ENCODE measurements at regions not wholly inside any gene's neighbourhood (a gene's known extent, or its start where the extent isn't known, plus 50 kb on each side); places are given as distances from the start of the nearest gene placed in this dataset.

DNA sequence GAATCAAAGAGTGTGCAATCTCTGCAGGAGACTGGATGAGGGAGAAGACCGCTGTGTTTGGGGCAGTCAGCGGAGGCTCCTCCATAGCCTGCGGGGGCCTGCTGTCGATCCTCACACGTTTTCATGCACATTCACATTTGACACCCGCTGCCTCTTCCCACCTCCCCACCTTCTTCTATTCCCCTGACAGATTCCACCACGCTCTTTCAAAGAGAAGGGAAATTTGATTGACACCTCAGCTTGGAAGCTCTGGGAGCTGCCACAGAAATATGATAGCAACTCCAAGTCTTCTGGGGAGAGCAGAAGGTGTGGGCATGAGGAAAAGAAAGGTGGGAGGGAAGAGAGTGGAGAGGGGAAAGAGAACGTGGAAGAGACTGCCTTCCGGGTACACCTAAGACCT is 87.5 kb downstream of the BOD1L2 start:
- Mint-ChIP-seq H3K27ac (no peak overlapping the region), H3K4me1 (no peaks in the 10 kb centered on the region), H3K9me3 (ENCODE audit: insufficient read depth) (no peaks in the 10 kb centered on the region), H3K4me3 (no peak overlapping the region), H3K27me3 (peaks cover 16% of the 10 kb centered on the region)
- Histone ChIP-seq H3K9ac (ENCODE audit: low read length) (no peak overlapping the region), H4K20me1 (ENCODE audit: control insufficient read depth, insufficient read depth, low read length, poor library complexity, severe bottlenecking) (no peaks in the 10 kb centered on the region), H3K4me2 (replicated peaks; ENCODE audit: low read depth, low read length, poor library complexity, severe bottlenecking) (no peak overlapping the region), H3K4me1 (ENCODE audit: control insufficient read depth in 2 of 2, insufficient read depth in 2 of 2, low read length in 2 of 2) (no peaks in the 10 kb centered on the region), H3K36me3 (replicated peaks in 1 of 2; ENCODE audit: control extremely low read depth in 1 of 2, control insufficient read depth in 1 of 2, extremely low read depth in 1 of 2, insufficient read depth in 2 of 2, low read length in 1 of 2) (no peaks in the 10 kb centered on the region), H3K27me3 (replicated peaks in 1 of 4; ENCODE audit: control extremely low read depth in 1 of 4, control insufficient read depth in 3 of 4, insufficient read depth in 4 of 4, low read length in 3 of 4) (peaks cover 0 to 3% (median 0%) of the 10 kb centered on the region in 4 experiments), H2AFZ (ENCODE audit: insufficient read depth, low read depth, low read length, poor library complexity, severe bottlenecking) (no peak overlapping the region), H3K4me3 (ENCODE audit: control extremely low read depth in 1 of 5, extremely low read depth in 1 of 5, insufficient read depth in 1 of 5, low read depth in 2 of 5, low read length in 4 of 5) (no peak overlapping the region), H3K9me3 (ENCODE audit: control extremely low read depth in 1 of 3, control insufficient read depth in 2 of 3, insufficient read depth in 1 of 3, low read length in 2 of 3) (no peaks in the 10 kb centered on the region), H3K27ac (ENCODE audit: low read length in 2 of 2) (no peak overlapping the region), H3K79me2 (ENCODE audit: control insufficient read depth, insufficient read depth, low read length) (no peaks in the 10 kb centered on the region)
- DNase-seq (no peak), ATAC-seq (ENCODE audit: low read depth) (no peak)
- ChIA-PET CTCF (no interaction called here), POLR2A (no interaction called here)
- TF ChIP-seq EZH2 (IDR thresholded peaks at IDR 0.05; ENCODE audit: borderline replicate concordance, insufficient read depth, low read depth, low read length, poor library complexity, severe bottlenecking) = no peak
- TF ChIP-seq, protein P1, sequence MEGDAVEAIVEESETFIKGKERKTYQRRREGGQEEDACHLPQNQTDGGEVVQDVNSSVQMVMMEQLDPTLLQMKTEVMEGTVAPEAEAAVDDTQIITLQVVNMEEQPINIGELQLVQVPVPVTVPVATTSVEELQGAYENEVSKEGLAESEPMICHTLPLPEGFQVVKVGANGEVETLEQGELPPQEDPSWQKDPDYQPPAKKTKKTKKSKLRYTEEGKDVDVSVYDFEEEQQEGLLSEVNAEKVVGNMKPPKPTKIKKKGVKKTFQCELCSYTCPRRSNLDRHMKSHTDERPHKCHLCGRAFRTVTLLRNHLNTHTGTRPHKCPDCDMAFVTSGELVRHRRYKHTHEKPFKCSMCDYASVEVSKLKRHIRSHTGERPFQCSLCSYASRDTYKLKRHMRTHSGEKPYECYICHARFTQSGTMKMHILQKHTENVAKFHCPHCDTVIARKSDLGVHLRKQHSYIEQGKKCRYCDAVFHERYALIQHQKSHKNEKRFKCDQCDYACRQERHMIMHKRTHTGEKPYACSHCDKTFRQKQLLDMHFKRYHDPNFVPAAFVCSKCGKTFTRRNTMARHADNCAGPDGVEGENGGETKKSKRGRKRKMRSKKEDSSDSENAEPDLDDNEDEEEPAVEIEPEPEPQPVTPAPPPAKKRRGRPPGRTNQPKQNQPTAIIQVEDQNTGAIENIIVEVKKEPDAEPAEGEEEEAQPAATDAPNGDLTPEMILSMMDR (IDR thresholded peaks at IDR 0.05) = no peak
- WGBS (ENCODE audit: insufficient coverage) = 83% methylated on average over 7 of the region's 9 CpGs
- intact Hi-C loops (cut with micrococcal nuclease) = no loop called here

DNA sequence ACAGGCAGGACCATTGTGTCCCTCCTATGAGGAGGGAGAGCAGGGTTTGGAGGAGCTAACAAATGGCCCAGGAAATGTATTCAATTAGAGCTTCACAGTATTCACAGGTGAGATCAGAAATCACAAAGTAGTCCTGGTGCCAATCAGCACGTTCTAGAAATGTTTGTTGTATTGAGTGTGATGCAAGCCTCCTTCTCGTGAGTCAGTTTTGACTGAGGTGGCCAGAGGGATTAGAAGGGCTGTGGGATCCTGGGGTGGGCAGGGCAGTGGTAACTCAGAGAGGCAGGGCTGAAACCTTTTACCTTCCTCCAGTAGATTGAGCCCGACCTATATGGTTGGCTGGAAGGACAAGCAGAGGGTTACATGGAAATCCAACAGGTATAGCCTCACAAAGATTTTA is 95.0 kb downstream of the BOD1L2 start:
- no peak overlapping the region for H3K4me2 ChIP-seq (replicated peaks; ENCODE audit: low read depth, low read length, poor library complexity, severe bottlenecking)
- DNase-seq (no peak), ATAC-seq (ENCODE audit: low read depth) (no peak)
- ChIA-PET CTCF (no interaction called here), POLR2A (no interaction called here)
- no peak overlapping the region for H3K9ac ChIP-seq (ENCODE audit: low read length)
- TF ChIP-seq, protein P1 (IDR thresholded peaks at IDR 0.05) = no peak
- no peak for TF ChIP-seq EZH2 (IDR thresholded peaks at IDR 0.05; ENCODE audit: borderline replicate concordance, insufficient read depth, low read depth, low read length, poor library complexity, severe bottlenecking)
- H4K20me1 ChIP-seq (ENCODE audit: control insufficient read depth, insufficient read depth, low read length, poor library complexity, severe bottlenecking) = no peaks in the 10 kb centered on the region
- Mint-ChIP-seq H3K27ac (no peak overlapping the region), H3K4me3 (no peak overlapping the region), H3K27me3 (peaks cover under 1% of the 10 kb centered on the region), H3K4me1 (no peaks in the 10 kb centered on the region), H3K9me3 (ENCODE audit: insufficient read depth) (peaks cover 2% of the 10 kb centered on the region)
- no peaks in the 10 kb centered on the region for H3K36me3 ChIP-seq (replicated peaks in 1 of 2; ENCODE audit: control extremely low read depth in 1 of 2, control insufficient read depth in 1 of 2, extremely low read depth in 1 of 2, insufficient read depth in 2 of 2, low read length in 1 of 2)
- H2AFZ ChIP-seq (ENCODE audit: insufficient read depth, low read depth, low read length, poor library complexity, severe bottlenecking) = no peak overlapping the region
- no peak overlapping the region for H3K4me3 ChIP-seq (ENCODE audit: control extremely low read depth in 1 of 5, extremely low read depth in 1 of 5, insufficient read depth in 1 of 5, low read depth in 2 of 5, low read length in 4 of 5)
- H3K9me3 ChIP-seq (ENCODE audit: control extremely low read depth in 1 of 3, control insufficient read depth in 2 of 3, insufficient read depth in 1 of 3, low read length in 2 of 3) = no peaks in the 10 kb centered on the region
- 71% methylated on average over 2 of the region's 3 CpGs for WGBS (ENCODE audit: insufficient coverage)
- H3K27me3 ChIP-seq (replicated peaks in 1 of 4; ENCODE audit: control extremely low read depth in 1 of 4, control insufficient read depth in 3 of 4, insufficient read depth in 4 of 4, low read length in 3 of 4) = no peaks in the 10 kb centered on the region
- no peak overlapping the region for H3K27ac ChIP-seq (ENCODE audit: low read length in 2 of 2)
- H3K4me1 ChIP-seq (ENCODE audit: control insufficient read depth in 2 of 2, insufficient read depth in 2 of 2, low read length in 2 of 2) = no peaks in the 10 kb centered on the region
- intact Hi-C loops (cut with micrococcal nuclease) = no loop called here
- H3K79me2 ChIP-seq (ENCODE audit: control insufficient read depth, insufficient read depth, low read length) = no peaks in the 10 kb centered on the region
